D341Med (cell line): ENCODE measurements at regions not wholly inside any gene's neighbourhood (a gene's known extent, or its start where the extent isn't known, plus 50 kb on each side); places are given as distances from the start of the nearest gene placed in this dataset.

Experiments used
- DNase-seq: peaks from one replicate; pipeline ENCODE4 v3.0.0; 2012; ENCODE audit warnings: low spot score

DNA sequence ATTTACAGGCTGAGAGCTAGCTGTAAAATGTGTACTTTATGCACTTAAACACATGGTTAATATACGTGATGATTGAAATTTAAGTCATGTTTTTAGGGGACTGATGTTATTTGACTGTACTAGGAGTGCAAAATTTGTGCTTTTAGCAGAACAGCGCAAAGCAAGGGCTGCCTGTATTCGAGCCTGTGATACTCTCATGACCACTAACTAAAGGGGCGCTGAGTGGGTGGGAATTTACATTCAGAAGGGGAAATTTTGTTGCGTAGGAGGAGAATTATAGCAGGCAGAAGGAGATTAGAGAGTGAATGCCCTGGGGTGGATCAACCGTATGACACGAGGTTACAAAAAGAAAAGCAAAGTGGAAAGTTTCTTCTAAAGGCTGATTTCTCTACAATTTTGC, 271.8 kb upstream of the HTR2A start:
- no peak for DNase-seq

DNA sequence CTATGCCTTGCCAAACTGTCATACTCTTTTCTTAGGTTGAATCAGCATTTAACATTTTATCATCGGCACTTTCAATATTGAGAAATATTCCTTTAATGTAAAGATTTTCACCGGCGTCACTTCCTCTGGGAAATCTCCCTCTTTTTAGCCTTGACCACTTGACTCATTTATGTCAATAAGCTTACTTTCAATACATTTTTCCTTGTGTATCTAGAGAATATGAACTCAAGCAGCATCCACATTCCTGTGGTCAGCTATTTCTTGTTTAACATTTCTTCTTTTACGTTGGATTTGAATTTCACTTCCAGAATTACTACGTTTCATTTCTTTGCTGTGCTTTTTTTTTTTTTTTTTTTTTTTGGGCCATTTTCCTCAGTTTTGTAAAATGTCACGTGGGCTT, 271.2 kb upstream of the HTR2A start:
- no peak for DNase-seq

DNA sequence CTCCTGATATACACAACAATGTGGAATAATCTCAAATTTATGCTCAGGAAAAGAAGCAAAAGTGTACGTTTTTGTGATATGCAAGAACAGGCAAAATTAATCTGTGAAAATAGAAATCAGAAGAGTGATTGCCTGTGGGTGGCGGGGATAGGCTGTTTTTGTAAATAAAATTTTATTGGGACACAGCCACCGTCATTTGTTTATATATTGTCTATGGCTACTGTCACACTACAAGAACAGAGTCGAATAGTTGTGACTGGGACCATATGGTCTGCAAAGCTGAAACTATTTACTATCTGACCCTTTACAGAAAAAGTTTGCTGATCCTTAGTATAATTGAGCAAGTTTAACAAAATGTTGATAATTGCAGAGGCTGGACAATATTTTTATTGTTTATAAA, 269.5 kb upstream of the HTR2A start:
- DNase-seq, result no peak

DNA sequence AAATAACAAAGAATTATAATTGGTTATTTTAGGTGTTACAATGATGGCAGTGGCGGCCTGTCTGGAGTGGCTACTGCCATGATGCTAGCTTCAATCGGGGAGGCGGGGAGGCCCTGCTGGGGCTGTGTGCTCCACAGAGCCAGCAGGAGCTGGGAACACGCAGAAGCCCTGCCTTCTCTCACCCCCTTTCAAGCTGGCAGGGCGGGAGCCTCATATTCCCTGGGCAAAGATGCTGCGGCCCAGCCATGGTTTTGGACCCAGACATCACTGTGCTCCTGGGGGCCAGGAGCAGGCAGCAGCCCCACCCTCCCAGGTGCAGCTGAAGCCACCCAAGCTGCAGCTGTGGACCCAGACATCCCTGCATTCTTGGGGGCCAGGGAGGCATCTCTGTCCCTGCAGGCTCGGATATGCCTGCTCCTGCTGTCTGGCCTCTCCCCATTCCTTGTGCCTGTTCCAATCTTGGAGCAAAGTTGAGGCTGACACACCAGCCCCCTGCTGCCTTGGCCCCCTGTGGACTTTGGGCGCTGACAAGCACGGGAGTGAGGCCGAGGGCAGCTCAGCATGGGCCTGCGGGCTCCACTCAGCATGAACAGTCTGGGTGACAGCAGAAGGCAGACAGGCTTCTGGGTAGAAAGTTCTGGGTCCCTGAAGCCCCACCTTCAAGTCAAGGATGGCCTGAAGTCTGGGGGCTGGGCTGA, 263.1 kb upstream of the HTR2A start:
- no peak for DNase-seq

DNA sequence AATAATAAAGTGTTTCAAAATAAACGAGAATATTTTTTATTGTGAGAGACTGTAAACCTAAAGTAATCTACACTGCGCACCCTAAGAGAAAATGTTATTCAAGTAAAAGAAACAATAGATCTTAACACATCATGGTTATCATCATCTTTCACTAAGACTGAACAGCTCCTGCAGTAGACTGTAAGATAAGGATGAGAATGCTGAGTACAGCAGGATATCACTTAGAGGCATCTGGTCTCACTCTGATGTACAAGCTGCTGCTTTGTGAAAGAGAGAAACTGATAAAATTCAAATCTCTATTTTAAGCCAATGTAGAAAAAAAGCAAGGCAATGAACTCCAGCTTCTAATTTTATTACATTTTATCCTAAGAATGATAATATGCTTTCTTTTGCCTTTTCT, 261.7 kb upstream of the HTR2A start:
- no peak for DNase-seq

DNA sequence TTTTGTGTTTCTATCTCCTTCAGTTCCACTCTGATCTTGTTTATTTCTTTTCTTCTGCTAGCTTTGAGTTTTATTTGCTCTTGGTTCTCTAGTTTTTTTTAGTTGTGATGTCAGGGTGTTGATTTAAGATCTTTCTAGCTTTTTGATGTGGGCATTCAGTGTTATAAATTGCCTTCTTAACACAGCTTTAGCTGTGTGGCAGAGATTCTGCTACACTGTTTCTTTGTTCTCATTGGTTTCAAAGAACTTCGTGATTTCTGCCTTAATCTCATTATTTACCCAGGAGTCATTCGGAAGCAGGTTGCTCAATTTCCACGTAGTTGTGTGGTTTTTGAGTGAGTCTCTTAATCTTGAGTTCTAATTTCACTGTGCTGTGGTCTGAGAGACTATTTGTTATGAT, 251.7 kb upstream of the HTR2A start:
- DNase-seq, result no peak

DNA sequence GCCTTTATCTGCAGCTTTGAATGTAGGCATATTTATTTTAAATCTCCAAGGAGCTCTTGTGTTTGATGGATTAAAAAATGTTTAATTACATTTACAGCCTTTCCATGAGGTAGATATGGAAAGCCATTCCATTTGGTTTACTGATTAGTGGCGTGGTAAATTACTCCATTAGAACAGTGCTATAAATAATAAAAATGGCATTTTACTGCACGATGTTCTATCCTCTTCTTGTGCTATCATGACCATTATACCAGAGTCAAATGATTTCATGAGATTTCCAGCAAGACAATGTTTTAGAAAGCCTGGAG, 250.9 kb upstream of the HTR2A start:
- DNase-seq, result no peak

DNA sequence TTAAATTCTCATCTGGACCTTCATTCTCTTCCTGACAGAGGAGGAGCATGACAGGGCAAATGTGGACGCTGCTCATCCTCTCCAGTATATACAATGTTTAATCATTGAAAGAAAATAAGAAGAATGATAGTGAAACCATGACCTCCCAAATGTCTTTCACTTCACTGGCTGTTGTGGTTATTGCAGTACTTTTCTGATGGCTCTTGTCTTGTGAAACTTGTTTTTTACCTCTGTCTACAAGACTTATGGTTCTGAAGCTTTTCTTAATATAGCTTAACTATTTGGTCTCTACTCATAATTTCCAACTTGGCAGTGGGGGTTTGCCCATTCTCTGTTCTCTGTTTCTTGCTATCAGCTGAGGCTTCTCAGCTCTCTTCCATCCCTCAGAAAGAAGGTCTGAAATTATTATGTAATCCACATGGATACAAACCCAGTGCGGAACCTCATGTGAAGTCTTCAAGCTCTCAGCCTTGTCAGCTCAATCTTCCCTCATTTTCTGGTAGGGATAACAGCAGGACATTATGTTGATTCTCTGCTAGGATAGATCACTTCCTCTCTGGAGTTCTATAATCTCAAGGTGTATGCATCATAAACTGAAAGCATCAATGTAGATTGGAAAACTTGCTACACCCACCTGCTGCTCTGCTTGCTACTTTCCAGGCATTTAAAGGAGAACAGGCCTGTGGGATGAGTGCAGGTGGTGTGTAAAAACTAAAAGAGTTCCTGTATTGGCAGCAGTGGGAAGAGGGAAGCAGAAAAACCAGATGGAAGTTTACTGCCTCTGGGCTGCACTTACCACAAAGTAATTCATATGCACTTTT, 250.3 kb upstream of the HTR2A start:
- no peak for DNase-seq

DNA sequence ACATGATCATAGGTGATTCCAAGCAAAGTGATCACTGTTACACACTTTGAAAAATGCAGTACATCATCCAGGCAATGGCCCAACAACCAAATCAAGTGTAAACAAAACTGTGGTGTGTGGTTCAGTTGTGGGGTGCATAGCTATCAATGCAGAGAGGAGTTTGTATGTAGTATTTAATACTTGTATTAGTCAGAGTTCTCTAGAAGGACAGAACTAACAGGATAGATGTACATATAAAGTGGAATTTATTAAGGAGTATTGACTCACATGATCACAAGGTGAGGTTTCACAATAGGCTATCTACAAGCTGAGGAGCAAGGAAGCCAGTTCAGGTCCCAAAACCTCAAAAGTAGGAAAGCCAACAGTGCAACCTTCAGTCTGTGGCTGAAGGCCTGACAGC, 249.3 kb upstream of the HTR2A start:
- DNase-seq, result no peak

DNA sequence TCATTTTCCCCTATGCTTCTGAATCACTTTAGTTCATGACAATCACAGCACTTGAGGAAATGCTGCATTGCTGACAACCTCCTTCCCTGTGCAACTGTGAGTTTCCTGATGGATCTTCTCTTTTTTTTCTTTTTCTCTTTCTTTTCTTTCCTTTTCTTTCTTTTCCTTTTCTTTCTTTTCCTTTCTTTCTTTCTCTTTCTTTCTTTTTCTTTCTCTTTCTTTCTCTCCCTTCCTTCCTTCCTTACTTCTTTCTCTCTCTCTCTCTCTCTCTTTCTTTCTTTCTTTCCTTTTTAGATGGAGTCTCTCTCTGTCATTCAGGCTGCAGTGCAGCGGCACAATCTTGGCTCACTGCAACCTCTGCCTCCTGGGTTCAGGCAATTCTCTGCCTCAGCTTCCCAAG, 247.9 kb upstream of the HTR2A start:
- no peak for DNase-seq

DNA sequence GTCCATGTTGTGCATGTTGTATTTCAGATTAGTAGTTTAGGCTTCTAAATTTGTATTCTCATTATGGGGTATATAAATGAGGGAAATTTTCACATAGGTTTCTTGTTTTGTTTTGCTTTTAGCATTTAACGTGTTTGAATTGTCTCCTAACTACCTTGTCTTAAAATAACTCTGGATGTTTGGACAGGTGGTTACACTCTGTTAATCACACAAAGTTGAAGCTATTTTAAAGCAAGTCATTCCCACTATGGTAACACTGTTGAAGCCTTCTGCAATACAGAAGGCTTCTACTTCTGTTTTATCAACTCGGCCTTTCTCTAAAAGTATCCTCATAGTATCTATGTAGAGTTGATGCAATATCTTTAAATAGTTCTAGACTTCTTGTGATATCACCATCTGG, 245.3 kb upstream of the HTR2A start:
- no peak for DNase-seq

DNA sequence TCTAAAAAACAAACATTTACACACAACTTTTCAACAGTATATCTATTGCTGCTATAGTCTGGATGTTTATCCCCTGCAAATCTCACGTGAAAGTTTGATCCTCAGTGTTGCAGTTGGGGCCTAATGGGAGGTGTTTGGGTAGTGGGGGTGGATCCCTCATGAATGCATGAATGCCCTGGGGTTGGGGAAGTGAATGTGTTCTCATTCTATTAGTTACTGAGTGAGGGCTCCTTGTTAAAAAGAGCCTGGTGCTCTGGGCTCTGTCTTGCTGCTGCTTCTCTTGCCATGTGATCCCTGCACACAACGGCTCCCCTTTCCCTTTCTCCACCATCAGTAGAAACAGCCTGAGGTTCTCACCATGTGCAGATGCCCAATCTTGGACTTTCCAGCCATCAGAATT, 242.7 kb upstream of the HTR2A start:
- DNase-seq, result no peak

DNA sequence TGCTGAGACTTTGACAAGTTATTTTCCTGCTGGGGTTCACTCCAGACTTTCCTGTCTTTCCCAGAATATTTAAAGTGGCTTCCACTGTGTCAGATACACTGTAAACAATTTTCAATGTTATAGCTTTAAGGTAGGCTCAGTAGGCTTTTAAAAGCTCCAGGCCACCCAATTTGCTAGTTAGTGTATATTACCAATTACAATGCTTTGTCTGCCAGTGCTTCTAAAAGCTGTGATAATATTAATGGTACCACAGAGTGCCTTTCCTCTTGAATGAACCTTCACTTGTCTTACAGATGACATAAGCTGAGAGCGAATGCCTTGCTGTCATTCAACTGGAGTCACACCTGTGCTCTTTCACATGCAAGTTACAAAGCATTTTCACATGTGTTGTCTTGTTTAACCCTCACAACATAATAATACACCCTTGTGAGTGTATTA, 239.7 kb upstream of the HTR2A start:
- no peak for DNase-seq

DNA sequence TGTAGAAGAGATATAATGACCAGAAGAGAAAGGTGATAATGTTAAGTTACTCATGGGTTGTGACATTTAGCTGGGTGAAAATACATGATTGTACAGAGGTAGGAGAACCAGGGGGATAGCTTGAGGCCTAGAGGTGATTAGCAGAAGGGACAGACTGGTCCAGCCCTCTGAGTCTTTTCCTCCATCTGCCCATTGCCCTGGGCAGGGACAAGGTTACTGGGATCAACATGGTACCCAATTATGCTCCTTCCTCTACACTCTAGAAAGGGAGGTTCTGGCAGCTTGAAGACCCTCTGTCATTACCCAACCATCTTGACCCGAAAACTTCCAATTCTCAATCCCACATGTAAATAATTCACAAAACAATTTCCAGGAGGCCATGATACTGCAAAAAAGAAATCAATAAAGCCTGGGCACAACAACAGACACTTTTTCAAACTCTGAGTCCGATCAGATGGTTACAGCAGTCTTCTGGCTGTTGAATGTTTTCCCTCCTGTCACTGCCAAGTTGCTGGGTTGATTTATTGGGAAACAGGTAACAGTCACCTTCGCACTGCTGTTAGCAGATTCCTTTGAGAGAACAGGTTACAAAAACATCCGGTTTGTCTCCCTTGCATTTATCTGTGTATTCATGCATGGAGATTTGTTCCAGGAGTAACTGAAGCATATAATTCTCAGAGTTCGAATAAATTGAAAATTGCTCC, 239.1 kb upstream of the HTR2A start:
- DNase-seq, result no peak

DNA sequence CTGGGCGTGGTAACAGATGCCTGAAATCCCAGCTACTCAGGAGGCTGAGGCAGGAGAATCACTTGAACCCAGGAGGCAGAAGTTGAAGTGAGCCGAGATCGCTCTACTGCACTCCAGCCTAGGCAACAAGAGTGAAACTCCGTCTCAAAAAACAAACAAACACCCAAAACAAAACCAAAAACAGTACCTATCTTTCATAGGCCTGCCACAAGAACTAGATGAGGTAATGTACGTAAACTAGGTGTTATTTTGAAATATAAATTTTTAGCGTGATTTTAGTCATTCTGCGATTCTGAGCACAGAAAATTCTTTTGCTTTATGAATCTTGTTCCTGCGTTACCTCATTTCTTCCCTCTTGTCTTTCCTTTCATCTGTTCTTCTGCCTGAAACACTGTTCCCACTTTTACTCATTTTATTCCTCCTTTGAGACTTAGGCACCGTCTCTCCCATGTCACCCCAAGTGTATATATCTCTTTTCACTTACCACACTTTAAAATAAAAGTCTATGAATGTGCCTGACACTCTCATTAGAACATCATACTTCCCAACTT, 238.2 kb upstream of the HTR2A start:
- no peak for DNase-seq

DNA sequence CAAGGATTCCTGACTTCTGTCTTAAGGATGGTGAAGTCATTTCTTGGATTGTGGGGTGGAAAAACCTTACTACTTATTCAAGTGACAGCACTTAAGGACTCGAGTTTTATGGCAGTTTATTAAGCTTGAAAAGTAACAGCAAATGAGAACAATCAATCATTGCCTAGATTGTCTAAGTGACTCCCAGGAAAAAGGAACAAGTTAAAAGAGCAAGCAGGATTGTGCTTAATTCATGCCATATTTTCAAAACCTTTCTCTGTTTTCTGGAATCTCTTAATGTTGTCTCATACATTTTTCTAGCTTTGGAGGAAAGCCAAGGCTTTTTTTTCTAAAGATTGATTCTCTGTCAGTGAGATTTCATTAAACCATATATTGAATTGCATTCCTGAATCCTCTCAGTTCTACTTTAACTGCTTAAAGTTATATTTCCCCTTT, 236.2 kb upstream of the HTR2A start:
- DNase-seq, result no peak

DNA sequence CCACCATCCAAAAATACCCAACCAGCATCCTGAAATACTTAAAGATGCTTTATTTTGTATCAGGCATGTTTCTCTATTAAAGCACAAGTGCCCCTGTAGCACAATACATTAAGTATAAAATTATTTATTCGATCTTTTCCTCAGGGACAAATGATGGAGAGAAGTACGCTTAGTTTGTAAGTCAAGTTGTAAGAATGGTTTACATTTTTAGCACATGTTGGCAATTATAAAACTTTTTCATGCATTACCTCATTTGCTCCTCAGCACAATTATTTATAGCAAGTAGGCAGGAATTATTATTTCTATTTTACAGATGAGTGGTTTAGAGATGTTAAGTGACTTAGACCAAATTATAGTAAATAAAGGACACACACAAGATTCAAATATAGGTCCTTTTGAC, 232.6 kb upstream of the HTR2A start:
- no peak for DNase-seq

DNA sequence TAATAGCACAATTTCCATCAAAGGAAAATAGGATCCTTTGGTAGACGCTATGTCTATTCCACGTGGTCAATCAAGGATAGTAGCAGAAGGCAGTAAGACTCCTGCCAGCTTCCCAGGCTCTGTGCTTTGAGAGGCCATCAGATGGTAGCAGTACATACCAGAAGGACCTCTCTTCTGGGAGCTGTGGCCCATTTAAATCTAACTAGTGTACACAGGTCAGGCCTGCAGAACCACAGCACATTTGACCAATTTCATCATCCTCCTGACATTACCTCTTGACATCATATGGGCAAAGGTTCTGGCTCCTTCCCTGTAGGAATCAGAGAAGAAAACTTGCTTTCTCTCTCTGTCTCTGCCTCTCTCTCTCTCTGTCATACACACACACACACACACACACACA, 229.6 kb upstream of the HTR2A start:
- DNase-seq, result no peak

DNA sequence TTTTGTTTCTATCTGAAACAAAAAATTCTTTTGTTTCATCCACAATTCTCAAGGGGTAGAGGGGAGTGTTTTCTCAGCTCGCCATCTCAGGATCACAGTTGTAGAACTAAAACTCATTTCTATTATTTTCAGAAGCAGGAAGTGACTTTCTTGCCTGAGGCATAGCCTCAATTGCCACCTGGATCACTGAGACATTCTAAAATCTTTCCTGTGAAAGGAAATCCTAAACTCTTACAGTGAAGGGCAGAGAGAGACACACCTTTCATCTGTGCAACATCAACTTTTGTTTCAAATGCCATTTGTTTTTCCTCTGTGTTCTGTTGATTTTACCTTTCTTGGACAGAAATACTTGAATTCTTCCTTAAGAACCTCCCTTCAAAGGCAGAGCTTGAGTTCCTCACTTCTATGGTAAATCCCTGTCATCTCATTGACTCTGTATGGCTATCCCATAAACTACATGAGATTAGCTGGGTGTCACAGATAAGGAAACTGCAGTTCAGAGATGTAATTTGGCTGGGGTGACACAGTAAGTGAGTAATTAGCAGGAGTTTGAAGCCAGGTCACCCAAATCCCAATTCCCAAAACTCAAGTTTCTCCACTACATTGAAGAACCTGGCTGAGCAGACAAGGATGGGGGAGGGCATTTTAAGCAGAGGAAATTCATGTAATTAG, 224.4 kb upstream of the HTR2A start:
- DNase-seq, result no peak

DNA sequence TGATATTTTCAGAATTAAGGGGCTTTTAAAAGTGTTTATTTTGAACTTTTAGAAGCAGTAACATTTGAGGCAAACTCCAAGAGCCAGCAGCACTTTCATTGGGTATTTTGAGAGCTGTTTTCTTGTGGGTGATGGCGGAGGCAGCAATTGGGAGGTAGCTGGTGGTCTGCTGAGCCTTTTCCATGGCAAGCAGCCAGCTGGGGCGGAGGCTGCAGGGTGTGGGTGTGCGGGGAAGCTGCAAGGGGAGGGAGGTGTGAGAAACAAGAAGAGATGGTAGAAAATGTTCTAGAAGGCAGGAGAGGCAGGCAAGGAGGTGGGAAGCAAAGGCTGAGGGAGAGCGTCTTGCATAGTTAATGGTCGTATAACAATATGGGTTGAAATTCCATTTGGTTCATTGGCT, 223.4 kb upstream of the HTR2A start:
- no peak for DNase-seq

DNA sequence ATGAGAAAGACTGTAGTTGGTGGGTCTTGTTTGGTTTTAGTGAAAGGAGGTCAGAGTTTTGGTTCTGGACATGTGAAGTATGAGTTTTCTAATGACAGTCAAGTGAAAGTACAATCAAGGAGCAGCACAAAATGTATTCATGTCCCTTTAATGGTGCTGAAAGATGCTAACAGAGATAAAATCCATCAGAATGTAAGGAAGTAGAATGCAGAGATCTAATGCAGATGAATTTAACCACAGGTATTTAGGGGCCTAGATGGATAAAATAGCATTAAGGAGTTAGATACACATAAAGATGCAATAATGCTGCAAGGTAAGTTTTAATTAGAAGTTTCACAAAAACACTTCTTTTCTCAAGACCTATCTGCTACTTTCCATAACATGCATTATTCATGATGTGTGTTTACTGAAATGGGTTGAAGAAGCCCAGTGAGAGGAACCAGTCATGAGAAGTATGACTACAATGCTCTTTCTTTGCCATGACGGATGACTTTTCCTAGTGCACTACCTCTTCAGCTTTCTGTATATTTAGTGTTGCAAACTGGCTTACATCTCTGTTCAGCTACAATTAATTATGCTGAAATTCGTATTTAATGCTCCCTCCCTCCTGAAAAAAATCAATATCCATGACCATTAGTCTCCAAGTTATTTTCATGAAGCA, 222.9 kb upstream of the HTR2A start:
- DNase-seq, result no peak

DNA sequence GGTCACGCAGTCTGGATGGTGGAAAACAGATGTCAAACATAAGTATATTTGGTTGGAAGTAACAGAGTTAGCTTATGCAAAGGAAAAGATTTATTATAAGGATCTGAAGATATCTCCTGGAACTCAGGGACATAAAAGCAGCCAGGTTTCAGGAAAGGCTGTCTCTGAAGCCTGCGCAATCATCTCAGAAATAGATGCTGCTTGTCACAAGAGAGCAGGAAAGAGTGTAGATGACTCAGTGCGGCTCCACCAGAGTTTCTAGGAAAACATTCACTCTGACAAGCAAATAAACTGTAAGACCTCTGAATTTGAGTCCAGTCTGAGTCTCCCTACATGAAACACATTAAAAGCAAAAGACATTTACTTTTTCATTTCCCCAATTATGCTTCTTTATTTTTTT, 220.4 kb upstream of the HTR2A start:
- no peak for DNase-seq
